ENCODE measurements at regions not wholly inside any gene's neighbourhood (a gene's known extent, or its start where the extent isn't known, plus 50 kb on each side); places are given as distances from the start of the nearest gene placed in this dataset.

DNA sequence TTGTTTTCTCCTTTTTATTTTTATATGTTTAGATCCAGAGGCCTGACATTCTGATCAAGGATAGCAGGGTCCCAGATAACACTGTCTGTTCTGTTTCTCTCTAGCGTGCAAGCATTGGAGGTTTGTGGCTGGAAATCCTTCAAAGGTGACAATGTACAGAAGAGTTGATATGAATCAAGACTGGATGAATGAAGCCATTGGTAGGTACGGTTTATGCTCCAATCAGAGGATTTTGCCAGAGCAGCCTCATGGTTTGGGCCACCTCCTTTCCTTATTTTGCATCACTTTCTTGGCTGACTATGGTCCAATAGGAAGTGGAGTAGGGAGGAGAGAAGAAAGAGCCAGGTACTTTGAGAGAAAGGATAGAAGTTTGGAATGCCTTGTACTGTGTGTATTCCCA is 484.8 kb upstream of the JAG1 start:
- TF ChIP-seq CTCF (IDR thresholded peaks at IDR 0.05) (no peak), POLR2A (IDR thresholded peaks at IDR 0.05) (no peak)
